Liver (tissue), 8 donors: ENCODE measurements at regions not wholly inside any gene's neighbourhood (a gene's known extent, or its start where the extent isn't known, plus 50 kb on each side); places are given as distances from the start of the nearest gene placed in this dataset.

ENCODE experiments used
- DNase-seq: peaks from one replicate; pipeline ENCODE4 v3.0.0-alpha.2; 2017; ENCODE audit warnings: low spot score
- H3K27ac ChIP-seq, 2 donors: one replicate each; pipeline ENCODE4 v1.7.0; 2013; ENCODE audit warnings: inconsistent platforms in 2 of 2, low read length in 2 of 2, control low read depth in 1 of 2, low read depth in 1 of 2, mild to moderate bottlenecking in 1 of 2
- H3K27me3 ChIP-seq, 4 donors: one replicate each; pipeline versions ENCODE4 v1.6.1 to v1.7.0; 2013; ENCODE audit warnings: low read length in 3 of 4, inconsistent platforms in 1 of 4, mild to moderate bottlenecking in 1 of 4, moderate library complexity in 1 of 4; ENCODE audit not compliant: control insufficient read depth in 4 of 4, insufficient read depth in 4 of 4
- H3K36me3 ChIP-seq, 4 donors: one replicate each; pipeline versions ENCODE4 v1.6.1 to v1.7.0; 2013; ENCODE audit warnings: low read length in 3 of 4, mild to moderate bottlenecking in 3 of 4, low read depth in 1 of 4, moderate library complexity in 1 of 4; ENCODE audit not compliant: control insufficient read depth in 4 of 4, insufficient read depth in 3 of 4
- H3K4me1 ChIP-seq, 4 donors: one replicate each; pipeline versions ENCODE4 v1.6.1 to v1.7.0; 2013; ENCODE audit warnings: low read length in 3 of 4, mild to moderate bottlenecking in 3 of 4, moderate library complexity in 1 of 4; ENCODE audit not compliant: control insufficient read depth in 4 of 4, insufficient read depth in 4 of 4
- H3K4me3 ChIP-seq, 3 donors: one replicate each; pipeline versions ENCODE4 v1.6.1 to v1.7.0; 2013; ENCODE audit warnings: low read length in 3 of 3, control low read depth in 1 of 3, low read depth in 1 of 3, mild to moderate bottlenecking in 1 of 3
- H3K9ac ChIP-seq, 2 donors: one replicate each; pipeline ENCODE4 v1.7.0; 2013; ENCODE audit warnings: low read length in 2 of 2, mild to moderate bottlenecking in 2 of 2, moderate library complexity in 2 of 2, control low read depth in 1 of 2, low read depth in 1 of 2
- H3K9me3 ChIP-seq, 4 donors: one replicate each; pipeline versions ENCODE4 v1.6.1 to v1.7.0; 2013; ENCODE audit warnings: low read length in 3 of 4; ENCODE audit not compliant: control insufficient read depth in 4 of 4
- ATF3 ChIP-seq: IDR thresholded peaks from 2 replicates; pipeline ENCODE4 v1.6.1; 2016; ENCODE audit warnings: antibody characterized with exemption
- CTCF ChIP-seq: fragments of 150-350 bp; IDR thresholded peaks from 2 replicates; pipeline ENCODE4 v1.5.1; 2017; ENCODE audit warnings: improper control_type of control experiment, low read depth, low read length; ENCODE audit not compliant: missing input control
- EGR1 ChIP-seq, 2 donors: IDR thresholded peaks; 2 replicates each; pipeline ENCODE4 v1.6.1; 2016 to 2018; ENCODE audit warnings: antibody characterized with exemption in 2 of 2, low read depth in 2 of 2
- FOXA1 ChIP-seq: IDR thresholded peaks from 2 replicates; pipeline ENCODE4 v1.6.1; 2016; ENCODE audit warnings: antibody characterized with exemption
- FOXA2 ChIP-seq: IDR thresholded peaks from 2 replicates; pipeline ENCODE4 v1.6.1; 2016; ENCODE audit warnings: antibody characterized with exemption
- GABPA ChIP-seq, 2 donors: IDR thresholded peaks in 1 of 2; conservative IDR thresholded peaks in 1 of 2; 2 replicates each; pipeline ENCODE4 v1.6.1; 2016; ENCODE audit warnings: antibody characterized with exemption in 2 of 2, mild to moderate bottlenecking in 1 of 2, moderate library complexity in 1 of 2
- HNF4A ChIP-seq, 2 donors: conservative IDR thresholded peaks; 2 replicates each; pipeline ENCODE4 v1.6.1; 2016; ENCODE audit warnings: antibody characterized with exemption in 2 of 2, mild to moderate bottlenecking in 2 of 2
- HNF4G ChIP-seq: IDR thresholded peaks from 2 replicates; pipeline ENCODE4 v1.6.1; 2016; ENCODE audit warnings: antibody characterized with exemption
- JUND ChIP-seq, 2 donors: IDR thresholded peaks; 2 replicates each; pipeline ENCODE4 v1.6.1; 2016; ENCODE audit warnings: antibody characterized with exemption in 2 of 2
- MAX ChIP-seq: IDR thresholded peaks from 2 replicates; pipeline ENCODE4 v1.6.1; 2016; ENCODE audit warnings: antibody characterized with exemption
- RAD21 ChIP-seq, 2 donors: IDR thresholded peaks; 2 replicates each; pipeline ENCODE4 v1.6.1; 2016; ENCODE audit warnings: antibody characterized with exemption in 2 of 2, mild to moderate bottlenecking in 2 of 2
- REST ChIP-seq: IDR thresholded peaks from 2 replicates; pipeline ENCODE4 v1.6.1; 2016; ENCODE audit warnings: antibody characterized with exemption, mild to moderate bottlenecking
- RXRA ChIP-seq, 2 donors: IDR thresholded peaks; 2 replicates each; pipeline ENCODE4 v1.6.1; 2017 to 2018; ENCODE audit warnings: antibody characterized with exemption in 2 of 2, mild to moderate bottlenecking in 1 of 2
- SP1 ChIP-seq: IDR thresholded peaks from 2 replicates; pipeline ENCODE4 v1.6.1; 2018; ENCODE audit warnings: antibody characterized with exemption, mild to moderate bottlenecking
- TAF1 ChIP-seq: conservative IDR thresholded peaks from 2 replicates; pipeline ENCODE4 v1.6.1; 2016; ENCODE audit warnings: antibody characterized with exemption, mild to moderate bottlenecking
- YY1 ChIP-seq: IDR thresholded peaks from 2 replicates; pipeline ENCODE4 v1.6.1; 2016; ENCODE audit warnings: antibody characterized with exemption, mild to moderate bottlenecking
- ZBTB33 ChIP-seq: IDR thresholded peaks from 2 replicates; pipeline ENCODE4 v1.6.1; 2016; ENCODE audit warnings: antibody characterized with exemption
- WGBS: extraction: QIAGEN DNeasy Blood & Tissue Kit; methylation state at CpG from one replicate; pipeline ENCODE4 v1.1.7; 2013; 5-methylcytosine and 5-hydroxymethylcytosine counted together
- donor health status: healthy.
- donor health status: healthy.
- donor health status: healthy.
- donor health status: healthy.
- donor health status: healthy.

DNA sequence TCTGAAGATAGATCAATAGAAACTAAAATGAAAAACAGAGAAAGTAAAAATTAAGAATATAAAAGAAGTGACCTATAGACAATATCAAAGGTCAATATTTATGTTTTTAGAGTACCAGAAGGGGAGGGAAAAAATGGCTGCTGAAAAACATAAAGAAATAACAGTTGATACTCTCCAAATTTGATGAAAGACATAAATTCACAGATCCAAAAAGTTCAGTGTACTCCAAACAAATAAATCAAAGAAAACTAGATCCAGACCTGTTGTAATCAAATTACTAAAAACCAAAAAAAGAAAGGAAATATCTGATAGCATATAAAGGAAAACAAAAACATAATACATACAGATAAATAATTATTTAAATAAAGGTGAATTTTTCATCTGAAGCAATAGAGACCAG, 1689.1 kb upstream of the TMEFF2 start (continued):
- no peak for TF ChIP-seq HNF4G
- no peak for TF ChIP-seq SP1
- TF ChIP-seq RAD21 (IDR thresholded peaks at IDR 0.05), result no peak

DNA sequence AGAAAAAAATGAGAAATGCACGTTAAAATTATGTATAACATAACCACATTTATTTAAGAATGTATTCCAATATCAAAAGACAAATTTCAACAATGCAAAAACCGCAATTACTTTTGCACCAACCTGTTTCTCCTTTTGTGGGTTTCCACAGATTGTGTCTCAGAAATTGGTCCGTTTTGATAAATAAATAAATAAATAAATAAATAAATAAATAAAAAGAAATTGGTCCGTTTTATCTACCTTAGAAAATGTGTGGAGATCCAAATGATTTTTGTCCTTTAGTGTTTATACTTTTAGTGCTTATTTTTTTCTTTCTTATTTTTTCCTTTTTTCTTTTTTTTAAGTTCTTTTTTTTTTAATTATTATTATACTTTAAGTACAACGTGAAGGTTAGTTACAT, 1682.2 kb upstream of the TMEFF2 start:
- Histone ChIP-seq H3K9me3 (no peaks in the 10 kb centered on the region), H3K27me3 (no peaks in the 10 kb centered on the region), H3K4me3 (no peak overlapping the region), H3K9ac (no peak overlapping the region), H3K4me1 (no peaks in the 10 kb centered on the region), H3K27ac (no peak overlapping the region), H3K36me3 (no peaks in the 10 kb centered on the region)
- WGBS, result 89% methylated on average over 5 of the region's 5 CpGs
- DNase-seq, result no peak
- no peak for TF ChIP-seq FOXA1
- TF ChIP-seq RXRA (IDR thresholded peaks at IDR 0.05), result no peak
- TF ChIP-seq TAF1, result no peak
- no peak for TF ChIP-seq EGR1 (IDR thresholded peaks at IDR 0.05; ENCODE audit: low read depth in 2 of 2)
- TF ChIP-seq HNF4A (conservative IDR thresholded peaks at IDR 0.05), result no peak

DNA sequence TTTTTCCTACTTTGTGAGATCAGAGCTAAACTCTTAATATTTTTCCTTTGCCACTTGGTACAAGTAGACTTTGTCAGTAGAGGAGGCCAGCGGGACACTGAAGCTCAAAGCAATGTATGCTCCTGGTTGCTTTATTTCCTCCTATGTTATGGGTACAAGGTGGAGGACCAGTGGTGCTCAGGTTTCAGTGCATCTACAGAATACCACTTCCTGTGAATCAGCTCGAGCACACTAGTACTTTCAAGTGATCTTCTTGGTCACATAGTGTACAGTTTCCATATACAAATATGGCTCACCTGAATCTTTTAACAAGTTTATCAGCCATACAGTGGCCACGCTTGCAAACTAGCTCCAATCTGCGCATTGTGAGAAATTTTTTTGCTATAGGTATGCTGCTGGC, 1674.8 kb upstream of the TMEFF2 start:
- Histone ChIP-seq H3K9me3 (peaks cover 0 to 4% (median 0%) of the 10 kb centered on the region in 4 donors), H3K9ac (no peak overlapping the region), H3K36me3 (no peaks in the 10 kb centered on the region), H3K27ac (no peak overlapping the region), H3K4me1 (no peaks in the 10 kb centered on the region), H3K4me3 (no peak overlapping the region), H3K27me3 (no peaks in the 10 kb centered on the region)
- TF ChIP-seq ATF3 (no peak), RXRA (IDR thresholded peaks at IDR 0.05) (no peak), JUND (IDR thresholded peaks at IDR 0.05) (no peak), YY1 (no peak), MAX (no peak), CTCF (no peak), EGR1 (IDR thresholded peaks at IDR 0.05; ENCODE audit: low read depth in 2 of 2) (no peak), HNF4G (no peak), FOXA2 (no peak), RAD21 (IDR thresholded peaks at IDR 0.05) (no peak), SP1 (no peak), ZBTB33 (no peak), REST (no peak), TAF1 (no peak), GABPA (IDR thresholded peaks at IDR 0.05 in 1 of 2, conservative IDR thresholded peaks at IDR 0.05 in 1 of 2) (no peak), HNF4A (conservative IDR thresholded peaks at IDR 0.05) (no peak), FOXA1 (no peak)
- 30% methylated on average over 4 of the region's 4 CpGs for WGBS
- DNase-seq, result no peak
